ENCODE measurements at regions not wholly inside any gene's neighbourhood (a gene's known extent, or its start where the extent isn't known, plus 50 kb on each side); places are given as distances from the start of the nearest gene placed in this dataset.

GRCh38 chr21:16642353-16642752 lies 870.5 kb upstream of the CXADR start:
- DNase-seq (ENCODE audit: low read depth in 2 of 2), result no peak

- no peak for DNase-seq (ENCODE audit: low read depth in 2 of 2)
Measured at GRCh38 chr21:16644685-16645084, 868.2 kb upstream of the CXADR start.

- no peak for DNase-seq (ENCODE audit: low read depth in 2 of 2)
Measured at GRCh38 chr21:16650714-16651366, 862.0 kb upstream of the CXADR start.

GRCh38 chr21:16651956-16652355 lies 860.9 kb upstream of the CXADR start:
- DNase-seq (ENCODE audit: low read depth in 2 of 2), result no peak

- no peak for DNase-seq (ENCODE audit: low read depth in 2 of 2)
Measured at GRCh38 chr21:16663436-16663835, 849.4 kb upstream of the CXADR start.

- DNase-seq (ENCODE audit: low read depth in 2 of 2), result no peak
Measured at GRCh38 chr21:16667395-16667794, 845.4 kb upstream of the CXADR start.

GRCh38 chr21:16674949-16675348 lies 837.9 kb upstream of the CXADR start:
- DNase-seq (ENCODE audit: low read depth in 2 of 2), result no peak

- no peak for DNase-seq (ENCODE audit: low read depth in 2 of 2)
Measured at GRCh38 chr21:16676391-16676790, 836.5 kb upstream of the CXADR start.

GRCh38 chr21:16678429-16679160 lies 834.2 kb upstream of the CXADR start:
- DNase-seq (ENCODE audit: low read depth in 2 of 2), result no peak

GRCh38 chr21:16695074-16695473 lies 817.8 kb upstream of the CXADR start:
- DNase-seq (ENCODE audit: low read depth in 2 of 2), result no peak

GRCh38 chr21:16707274-16707673 lies 805.6 kb upstream of the CXADR start:
- DNase-seq (ENCODE audit: low read depth in 2 of 2), result no peak

GRCh38 chr21:16708101-16708835 lies 804.6 kb upstream of the CXADR start:
- DNase-seq (ENCODE audit: low read depth in 2 of 2), result no peak

- no peak for DNase-seq (ENCODE audit: low read depth in 2 of 2)
Measured at GRCh38 chr21:16709866-16710550, 802.8 kb upstream of the CXADR start.

GRCh38 chr21:16711757-16712156 lies 801.1 kb upstream of the CXADR start:
- no peak for DNase-seq (ENCODE audit: low read depth in 2 of 2)

GRCh38 chr21:16713331-16714117 lies 799.3 kb upstream of the CXADR start:
- DNase-seq (ENCODE audit: low read depth in 2 of 2), result no peak

GRCh38 chr21:16740511-16740910 lies 772.3 kb upstream of the CXADR start:
- DNase-seq (ENCODE audit: low read depth in 2 of 2), result no peak

- no peak for DNase-seq (ENCODE audit: low read depth in 2 of 2)
Measured at GRCh38 chr21:16741141-16741665, 771.6 kb upstream of the CXADR start.

GRCh38 chr21:16742131-16742641 lies 770.7 kb upstream of the CXADR start:
- DNase-seq (ENCODE audit: low read depth in 2 of 2), result no peak

- no peak for DNase-seq (ENCODE audit: low read depth in 2 of 2)
Measured at GRCh38 chr21:16742741-16743140, 770.1 kb upstream of the CXADR start.

GRCh38 chr21:16743317-16743716 lies 769.5 kb upstream of the CXADR start:
- no peak for DNase-seq (ENCODE audit: low read depth in 2 of 2)

- DNase-seq (ENCODE audit: low read depth in 2 of 2), result no peak
Measured at GRCh38 chr21:16750926-16751325, 761.9 kb upstream of the CXADR start.

Measured in activated CD8-positive, alpha-beta memory T cell treated with anti-CD3 and anti-CD28 coated beads for 4 hours (primary cell).